Neuronal stem cell (in vitro differentiated cells): ENCODE measurements at regions not wholly inside any gene's neighbourhood (a gene's known extent, or its start where the extent isn't known, plus 50 kb on each side); places are given as distances from the start of the nearest gene placed in this dataset.

Source experiments
- DNase-seq: peaks from one replicate; pipeline ENCODE4 v3.0.0-alpha.2; 2013; ENCODE audit warnings: low spot score
- H2AFZ ChIP-seq: one replicate; pipeline ENCODE4 v1.6.1; 2013; ENCODE audit warnings: mild to moderate bottlenecking, low read length, inconsistent platforms
- H2AK5ac ChIP-seq: 2 replicates; pipeline ENCODE4 v1.6.1; 2013; ENCODE audit warnings: low read depth, mild to moderate bottlenecking, inconsistent platforms, low read length, moderate library complexity, mixed read lengths
- H2BK120ac ChIP-seq: 2 replicates; pipeline ENCODE4 v1.6.1; 2013; ENCODE audit warnings: low read depth, mild to moderate bottlenecking, inconsistent platforms, low read length, moderate library complexity, mixed read lengths
- H2BK12ac ChIP-seq: one replicate; pipeline ENCODE4 v1.6.1; 2013; ENCODE audit warnings: low read length, inconsistent platforms
- H2BK15ac ChIP-seq: 2 replicates; pipeline ENCODE4 v1.6.1; 2013; ENCODE audit warnings: mild to moderate bottlenecking, low read length, inconsistent platforms, mixed read lengths
- H2BK5ac ChIP-seq: one replicate; pipeline ENCODE4 v1.6.1; 2013; ENCODE audit warnings: inconsistent platforms, mild to moderate bottlenecking, low read length, moderate library complexity
- H3K14ac ChIP-seq: one replicate; pipeline ENCODE4 v1.6.1; 2013; ENCODE audit warnings: low read length, inconsistent platforms
- H3K18ac ChIP-seq: 2 replicates; pipeline ENCODE4 v1.6.1; 2013; ENCODE audit warnings: low read length, inconsistent platforms
- H3K23ac ChIP-seq: 2 replicates; pipeline ENCODE4 v1.6.1; 2013; ENCODE audit warnings: low read depth, mild to moderate bottlenecking, mixed read lengths, low read length, inconsistent platforms; ENCODE audit not compliant: poor library complexity
- H3K27ac ChIP-seq: replicated peaks from 3 replicates; pipeline ENCODE4 v1.5.1; 2013; ENCODE audit warnings: low read length, inconsistent platforms
- H3K27me3 ChIP-seq, 3 experiments: 2 replicates each; pipeline ENCODE4 v1.6.1; 2013; ENCODE audit warnings: low read length in 3 of 3, mild to moderate bottlenecking in 2 of 3, inconsistent platforms in 1 of 3, low read depth in 1 of 3, mixed read lengths in 1 of 3, moderate library complexity in 1 of 3; ENCODE audit not compliant: control insufficient read depth in 3 of 3, insufficient read depth in 3 of 3
- H3K36me3 ChIP-seq, 2 donors: replicated peaks in 1 of 2; 2 replicates each; pipeline ENCODE4 v1.6.1; 2013; ENCODE audit warnings: low read length in 2 of 2; ENCODE audit not compliant: control insufficient read depth in 2 of 2, insufficient read depth in 2 of 2
- H3K4ac ChIP-seq: 2 replicates; pipeline ENCODE4 v1.6.1; 2013; ENCODE audit warnings: inconsistent platforms, mild to moderate bottlenecking, low read length, moderate library complexity
- H3K4me1 ChIP-seq, 2 donors: 1 replicate in 1 of 2; 2 replicates in 1 of 2; pipeline ENCODE4 v1.6.1; 2013; ENCODE audit warnings: low read length in 2 of 2, low read depth in 1 of 2; ENCODE audit not compliant: control insufficient read depth in 2 of 2, insufficient read depth in 1 of 2
- H3K4me2 ChIP-seq: one replicate; pipeline ENCODE4 v1.6.1; 2013; ENCODE audit warnings: mild to moderate bottlenecking, low read length, inconsistent platforms; ENCODE audit not compliant: insufficient read depth, poor library complexity, severe bottlenecking
- H3K4me3 ChIP-seq, 2 donors: 2 replicates each; pipeline ENCODE4 v1.5.1; 2013; ENCODE audit warnings: low read length in 2 of 2, mild to moderate bottlenecking in 2 of 2, inconsistent platforms in 1 of 2, moderate library complexity in 1 of 2
- H3K79me1 ChIP-seq: one replicate; pipeline ENCODE4 v1.6.1; 2013; ENCODE audit warnings: low read depth, mild to moderate bottlenecking, inconsistent platforms, low read length, moderate library complexity
- H3K9ac ChIP-seq: one replicate; pipeline ENCODE4 v1.6.1; 2013; ENCODE audit warnings: mild to moderate bottlenecking, low read depth, low read length, inconsistent platforms; ENCODE audit not compliant: poor library complexity
- H3K9me3 ChIP-seq, 2 donors: replicated peaks in 1 of 2; 2 replicates each; pipeline versions ENCODE3 to v1.6.1; 2013; ENCODE audit warnings: low read length in 2 of 2, mild to moderate bottlenecking in 2 of 2, inconsistent platforms in 1 of 2, low read depth in 1 of 2, mixed read lengths in 1 of 2, moderate library complexity in 1 of 2; ENCODE audit not compliant: control insufficient read depth in 2 of 2, insufficient read depth in 1 of 2
- H4K8ac ChIP-seq: one replicate; pipeline ENCODE4 v1.6.1; 2013; ENCODE audit warnings: low read depth, mild to moderate bottlenecking, inconsistent platforms, low read length, moderate library complexity
- H4K91ac ChIP-seq: one replicate; pipeline ENCODE4 v1.6.1; 2013; ENCODE audit warnings: low read length, low read depth, mild to moderate bottlenecking, inconsistent platforms; ENCODE audit not compliant: poor library complexity
- whole genome bisulfite sequencing, 2 donors: extraction: QIAGEN DNeasy Blood & Tissue Kit; methylation state at CpG; one replicate each; pipeline ENCODE4 v1.1.7; 2013; ENCODE audit warnings: missing lambda C conversion rate in 2 of 2, mixed read lengths in 1 of 2; ENCODE audit not compliant: insufficient read length in 2 of 2, insufficient replicate concordance in 1 of 2; ENCODE audit errors: extremely low coverage in 2 of 2; 5-methylcytosine and 5-hydroxymethylcytosine counted together

- no peak overlapping the region for H3K23ac ChIP-seq
- WGBS, 2 donors: no CpG with 5 or more reads among the region's 1 CpG
- no peak overlapping the region for H3K9ac ChIP-seq
- no peak overlapping the region for H2BK5ac ChIP-seq
- no peak overlapping the region for H3K4me2 ChIP-seq
- no peak overlapping the region for H4K8ac ChIP-seq
- no peak for DNase-seq
- H3K4ac ChIP-seq: no peak overlapping the region
- H4K91ac ChIP-seq: no peak overlapping the region
- no peaks in the 10 kb centered on the region for H3K79me1 ChIP-seq
- no peak overlapping the region for H3K14ac ChIP-seq
- no peak overlapping the region for H3K18ac ChIP-seq
- no peaks in the 10 kb centered on the region for H3K27me3 ChIP-seq
- H2BK15ac ChIP-seq: no peak overlapping the region
- H3K36me3 ChIP-seq: no peaks in the 10 kb centered on the region
- H2BK120ac ChIP-seq: no peak overlapping the region
- H3K4me1 ChIP-seq: no peaks in the 10 kb centered on the region
- H2AK5ac ChIP-seq: no peak overlapping the region
- H3K4me3 ChIP-seq: no peak overlapping the region
- H3K27ac ChIP-seq: no peak overlapping the region
- H3K9me3 ChIP-seq: no peaks in the 10 kb centered on the region
- H2BK12ac ChIP-seq: no peak overlapping the region
- no peak overlapping the region for H2AFZ ChIP-seq
These were observed 61.9 kb upstream of the CD96 start for GRCh38 chr3:111480091-111480490.

GRCh38 chr3:111481551-111481950 is 60.4 kb upstream of the CD96 start:
- Histone ChIP-seq H2BK5ac (no peak overlapping the region), H3K27me3 (no peaks in the 10 kb centered on the region)

DNA sequence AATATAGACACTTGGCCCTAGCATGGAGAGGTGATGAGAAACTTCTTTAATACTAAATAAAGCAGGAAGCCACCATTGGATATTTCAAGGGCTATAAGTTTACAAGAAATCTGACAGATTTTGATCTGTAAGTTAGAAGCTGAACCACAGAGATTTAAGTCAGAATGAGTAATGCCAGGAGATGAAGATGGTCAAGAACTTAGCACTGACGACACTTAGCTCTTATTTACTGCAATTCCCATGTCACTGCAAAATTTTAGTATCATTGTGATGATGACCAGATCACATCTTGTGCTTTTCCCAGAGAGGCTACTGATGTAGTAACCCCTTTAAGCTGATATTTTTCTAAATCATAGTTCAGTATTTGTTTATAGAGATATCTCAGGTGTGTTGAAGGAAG is 59.4 kb upstream of the CD96 start:
- Histone ChIP-seq H3K23ac (no peak overlapping the region), H2AK5ac (no peak overlapping the region), H2BK120ac (no peak overlapping the region), H3K18ac (no peak overlapping the region), H3K79me1 (no peaks in the 10 kb centered on the region), H2AFZ (no peak overlapping the region), H2BK5ac (no peak overlapping the region), H3K9ac (no peak overlapping the region), H3K4me1 (no peaks in the 10 kb centered on the region), H2BK12ac (no peak overlapping the region), H3K36me3 (no peaks in the 10 kb centered on the region), H4K8ac (no peak overlapping the region), H3K4ac (no peak overlapping the region), H3K4me3 (no peak overlapping the region), H3K9me3 (no peaks in the 10 kb centered on the region), H3K14ac (no peak overlapping the region), H3K27ac (no peak overlapping the region), H2BK15ac (no peak overlapping the region), H3K27me3 (no peaks in the 10 kb centered on the region), H3K4me2 (no peak overlapping the region), H4K91ac (no peak overlapping the region)
- no CpG with 5 or more reads among the region's 1 CpG for WGBS, 2 donors
- DNase-seq: no peak

More at GRCh38 chr3:111481551-111481950, 60.4 kb upstream of the CD96 start:
- Histone ChIP-seq H3K23ac (no peak overlapping the region), H3K36me3 (no peaks in the 10 kb centered on the region), H3K14ac (no peak overlapping the region), H2BK12ac (no peak overlapping the region), H3K27ac (no peak overlapping the region), H2AK5ac (no peak overlapping the region), H3K4me2 (no peak overlapping the region), H3K9me3 (no peaks in the 10 kb centered on the region), H3K4me1 (no peaks in the 10 kb centered on the region), H3K4me3 (no peak overlapping the region), H3K4ac (no peak overlapping the region), H4K91ac (no peak overlapping the region), H2BK15ac (no peak overlapping the region), H3K9ac (no peak overlapping the region), H2AFZ (no peak overlapping the region), H3K79me1 (no peaks in the 10 kb centered on the region), H3K18ac (no peak overlapping the region), H2BK120ac (no peak overlapping the region), H4K8ac (no peak overlapping the region)
- no peak for DNase-seq

DNA sequence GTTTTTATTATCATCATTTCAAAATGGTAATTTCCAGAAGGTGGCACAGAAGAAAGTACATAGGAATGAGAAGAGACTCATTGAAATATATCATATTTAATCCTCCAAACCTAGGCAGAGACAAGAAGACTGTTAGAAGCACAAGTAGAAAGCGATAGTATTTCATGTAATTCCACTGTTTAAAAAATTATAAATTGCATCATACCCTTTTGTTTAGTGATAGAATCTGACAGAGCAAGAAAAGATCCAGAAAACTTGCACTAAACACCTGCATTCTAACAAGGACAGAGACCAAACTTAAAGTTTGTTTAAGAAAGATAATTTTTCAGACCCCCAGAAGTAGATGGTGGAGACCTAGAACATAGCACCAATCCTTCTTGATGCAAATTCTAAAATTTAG is 56.9 kb upstream of the CD96 start:
- Histone ChIP-seq H3K4me2 (no peak overlapping the region), H3K18ac (no peak overlapping the region), H2BK5ac (no peak overlapping the region), H3K4me1 (no peaks in the 10 kb centered on the region), H3K23ac (no peak overlapping the region), H3K27me3 (no peaks in the 10 kb centered on the region), H2AFZ (no peak overlapping the region), H4K91ac (no peak overlapping the region), H2BK12ac (no peak overlapping the region), H2AK5ac (no peak overlapping the region), H2BK120ac (no peak overlapping the region), H3K27ac (no peak overlapping the region), H3K9ac (no peak overlapping the region), H4K8ac (no peak overlapping the region), H2BK15ac (no peak overlapping the region), H3K79me1 (no peaks in the 10 kb centered on the region), H3K4me3 (no peak overlapping the region), H3K36me3 (no peaks in the 10 kb centered on the region), H3K14ac (no peak overlapping the region), H3K9me3 (no peaks in the 10 kb centered on the region), H3K4ac (no peak overlapping the region)
- WGBS, 2 donors: no CpG with 5 or more reads among the region's 1 CpG
- no peak for DNase-seq
